HG03432 (cell line): ENCODE measurements at regions not wholly inside any gene's neighbourhood (a gene's known extent, or its start where the extent isn't known, plus 50 kb on each side); places are given as distances from the start of the nearest gene placed in this dataset.
"Not testable (repeated sequence)": the region's sequence is repeated elsewhere in the genome, so short reads cannot be mapped to it uniquely, and the experiment has no call there.

ENCODE experiments used
- ATAC-seq: cut with Tn5 transposase; IDR thresholded peaks from one replicate; pipeline ENCODE4 v1.9.1; 2021; ENCODE audit warnings: mild to moderate bottlenecking, moderate library complexity; ENCODE audit not compliant: unreplicated experiment

- no peak for ATAC-seq
Measured at GRCh38 chr2:14454202-14454601, 178.3 kb upstream of the LRATD1 start.

GRCh38 chr2:14459786-14460325 is 172.7 kb upstream of the LRATD1 start:
- no peak for ATAC-seq

DNA sequence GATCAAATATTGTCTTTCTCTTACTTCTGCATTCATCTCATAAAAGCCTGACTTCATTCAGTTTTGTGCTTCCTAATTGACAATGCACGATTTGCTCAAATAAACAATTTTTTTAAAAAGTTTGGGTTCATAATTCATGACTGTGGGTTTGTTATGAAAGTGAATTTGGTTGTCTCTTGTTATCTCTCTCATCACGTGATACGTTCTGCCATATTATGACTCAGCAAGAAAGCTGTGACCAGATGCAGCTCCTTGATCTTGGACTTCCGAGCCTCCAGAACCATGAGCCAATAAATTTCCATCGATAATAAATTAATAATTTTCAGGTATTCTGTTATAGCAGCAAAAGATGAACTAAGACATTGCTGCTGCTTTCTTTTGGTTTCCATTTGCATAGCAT is 156.5 kb upstream of the LRATD1 start:
- ATAC-seq, result no peak

GRCh38 chr2:14479486-14479885 is 153.0 kb upstream of the LRATD1 start:
- ATAC-seq, result no peak

DNA sequence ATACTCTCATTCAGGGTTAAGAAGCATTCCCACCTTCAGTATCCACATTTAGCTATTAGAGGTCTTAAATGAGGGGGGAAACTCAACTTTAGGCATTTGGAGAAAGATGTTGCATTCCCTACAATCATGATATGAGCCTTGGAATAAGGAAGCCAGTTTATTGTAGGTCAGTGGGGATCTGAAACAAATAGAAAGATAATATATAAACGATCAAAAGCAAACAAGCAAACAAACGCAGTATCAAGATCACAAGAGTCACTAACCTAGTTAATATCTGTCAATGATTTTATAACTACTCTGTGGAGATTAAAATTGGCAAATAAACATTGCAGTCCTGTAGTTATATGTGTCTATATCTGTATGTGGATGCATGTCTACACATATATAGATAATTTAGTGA is 152.4 kb upstream of the LRATD1 start:
- ATAC-seq, result no peak

- ATAC-seq, result no peak
Measured at GRCh38 chr2:14480906-14481305, 151.6 kb upstream of the LRATD1 start.

- ATAC-seq, result no peak
Measured at GRCh38 chr2:14492920-14493503, 139.5 kb upstream of the LRATD1 start.

DNA sequence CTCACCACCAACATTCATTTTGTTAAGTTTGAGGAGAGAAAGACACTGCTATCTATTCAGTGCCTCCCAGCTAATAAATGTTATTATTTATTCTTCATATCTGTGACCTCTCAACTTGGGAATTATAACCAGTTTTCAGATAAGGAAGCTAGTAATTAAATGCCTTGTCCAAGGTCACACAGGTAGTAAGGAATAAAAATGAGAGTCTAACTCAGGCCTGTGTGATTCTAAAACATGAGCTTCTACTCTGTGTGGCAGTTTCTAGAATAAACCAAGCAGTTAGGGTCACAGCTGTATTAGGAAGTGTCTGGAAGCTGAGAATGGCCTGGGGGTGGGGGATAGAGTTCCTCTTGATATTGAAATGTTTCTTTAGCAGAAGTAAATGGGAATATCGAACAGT is 137.8 kb upstream of the LRATD1 start:
- ATAC-seq, result no peak

DNA sequence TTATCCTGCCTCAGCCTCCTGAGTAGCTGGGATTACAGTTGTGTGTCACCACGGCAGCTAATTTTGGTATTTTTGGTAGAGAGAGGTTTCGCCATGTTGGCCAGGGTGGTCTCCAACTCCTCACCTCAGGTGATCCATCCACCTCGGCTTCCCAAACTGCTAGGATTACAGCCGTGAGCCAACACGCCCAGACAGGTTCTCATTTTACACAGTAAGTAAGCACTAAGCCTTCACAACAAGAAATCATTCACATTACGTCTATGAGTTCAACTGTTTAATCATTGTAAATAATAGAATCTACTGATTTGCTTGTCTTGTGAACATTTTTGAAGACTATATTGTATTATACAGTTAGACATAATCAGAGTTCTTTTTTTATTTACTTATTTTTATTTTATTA is 131.5 kb upstream of the LRATD1 start:
- ATAC-seq, result no peak

GRCh38 chr2:14506955-14507354 is 125.6 kb upstream of the LRATD1 start:
- ATAC-seq, result not testable (repeated sequence)

- no peak for ATAC-seq
Measured at GRCh38 chr2:14511541-14511940, 121.0 kb upstream of the LRATD1 start.

DNA sequence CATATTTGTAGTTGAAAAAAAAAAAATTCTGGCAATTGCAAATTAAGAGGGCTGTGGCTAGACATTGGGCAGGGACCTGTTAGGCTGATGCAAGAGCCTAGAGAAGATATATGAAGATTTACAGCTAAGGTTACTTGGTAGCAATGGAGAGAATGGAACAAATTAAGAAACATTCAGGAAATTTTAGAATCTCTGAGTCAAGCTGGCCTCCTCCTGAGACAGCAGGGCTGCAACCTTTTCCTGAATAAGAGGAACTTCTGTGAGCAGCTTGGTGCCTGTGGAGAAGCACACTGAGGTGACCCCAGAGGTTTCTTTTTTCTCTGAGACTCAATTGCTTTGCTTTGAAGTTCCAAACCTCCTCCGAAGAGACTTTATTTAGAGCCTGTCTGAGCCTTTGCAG is 118.6 kb upstream of the LRATD1 start:
- ATAC-seq, result no peak

- peak; percentile 66 for ATAC-seq
Measured at GRCh38 chr2:14516844-14517243, 115.7 kb upstream of the LRATD1 start.

DNA sequence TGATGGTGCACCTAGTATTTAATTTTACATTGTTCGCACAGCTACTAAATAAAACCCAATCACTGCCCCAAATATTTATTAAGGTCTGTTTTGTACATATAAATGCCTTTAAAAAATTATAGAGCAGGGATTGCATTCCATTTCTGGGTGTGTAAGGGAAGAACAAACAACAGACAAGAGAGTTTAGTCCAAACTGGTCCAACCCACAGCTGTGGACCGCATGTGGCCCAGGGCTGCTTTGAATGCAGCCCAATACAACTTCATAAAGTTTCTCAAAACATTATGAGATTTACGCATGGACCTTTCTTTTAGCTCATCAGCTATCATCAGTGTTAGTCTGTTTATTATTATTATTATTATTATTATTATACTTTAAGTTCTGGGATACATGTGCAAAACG is 114.8 kb upstream of the LRATD1 start:
- ATAC-seq, result no peak

DNA sequence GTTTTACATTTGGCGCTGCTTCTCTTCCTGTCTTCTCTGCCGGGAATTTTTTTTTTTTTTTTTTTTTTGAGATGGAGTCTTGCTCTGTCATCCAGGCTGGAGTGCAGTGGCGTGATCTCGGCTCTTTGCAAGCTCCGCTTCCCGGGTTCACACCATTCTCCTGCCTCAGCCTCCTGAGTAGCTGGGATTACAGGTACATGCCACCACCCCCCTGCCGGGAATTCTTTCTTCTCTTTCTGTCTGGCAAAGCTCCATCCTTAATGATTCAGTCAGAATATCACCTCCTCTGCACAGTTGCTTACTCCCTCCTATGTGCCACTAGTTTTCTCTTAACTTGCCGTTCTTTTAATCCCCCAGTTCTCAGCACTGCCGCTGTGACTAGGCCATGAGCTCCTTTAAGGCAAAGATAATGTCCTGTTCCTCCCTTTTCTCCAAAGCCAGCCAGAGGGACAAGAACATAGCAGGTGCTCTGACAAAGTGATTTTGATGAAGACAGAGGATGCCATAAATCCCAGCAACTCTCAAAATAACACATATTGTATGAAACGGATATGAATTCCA is 112.1 kb upstream of the LRATD1 start:
- no peak for ATAC-seq

DNA sequence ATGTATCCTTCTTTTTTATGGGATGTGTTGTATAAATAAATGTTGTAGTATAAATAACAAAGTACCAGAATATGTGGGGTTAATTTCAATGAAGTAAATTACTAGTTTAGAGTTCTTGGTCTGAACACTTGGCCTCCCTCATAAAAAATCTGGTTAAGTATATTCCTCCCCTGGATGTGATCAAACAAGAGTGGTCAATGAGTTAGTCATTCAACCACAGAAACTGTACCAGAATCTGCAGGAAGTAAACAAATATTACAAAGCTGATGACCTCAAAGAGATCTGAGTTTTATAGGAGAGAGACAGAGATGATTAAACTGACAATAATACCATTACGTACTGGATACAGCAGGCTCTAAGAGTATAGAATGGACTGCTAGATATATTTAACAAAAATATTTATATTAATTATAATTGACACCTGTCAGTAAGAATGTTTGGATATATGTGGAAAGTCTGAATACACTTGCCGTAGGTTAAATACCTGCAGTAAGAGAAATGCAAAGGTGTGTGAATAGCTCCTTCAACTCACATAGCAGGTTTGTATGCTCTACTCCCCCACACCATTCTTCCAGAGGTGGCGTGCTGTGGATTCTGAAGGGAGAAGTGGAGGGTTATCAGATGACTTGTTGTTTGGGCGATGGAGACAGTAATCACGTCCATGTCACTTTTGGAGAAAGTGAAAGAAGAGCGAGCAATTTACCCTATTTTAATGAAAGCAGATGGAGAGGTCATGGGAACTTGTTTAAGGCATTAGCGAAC is 108.3 kb upstream of the LRATD1 start:
- ATAC-seq, result no peak

DNA sequence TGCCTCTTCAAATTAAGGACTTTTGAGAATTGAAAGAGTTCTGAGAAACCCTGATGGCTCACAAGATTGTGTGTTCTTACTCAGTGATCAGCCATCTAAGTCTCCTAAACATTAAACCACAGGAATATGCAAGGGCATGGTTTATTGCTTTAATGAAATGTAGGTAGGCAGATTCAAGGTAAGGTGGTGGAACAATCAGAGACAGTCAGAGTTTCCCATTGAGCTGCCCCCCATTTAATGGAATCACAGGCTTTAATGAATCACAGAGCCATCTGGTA is 107.8 kb upstream of the LRATD1 start:
- no peak for ATAC-seq

DNA sequence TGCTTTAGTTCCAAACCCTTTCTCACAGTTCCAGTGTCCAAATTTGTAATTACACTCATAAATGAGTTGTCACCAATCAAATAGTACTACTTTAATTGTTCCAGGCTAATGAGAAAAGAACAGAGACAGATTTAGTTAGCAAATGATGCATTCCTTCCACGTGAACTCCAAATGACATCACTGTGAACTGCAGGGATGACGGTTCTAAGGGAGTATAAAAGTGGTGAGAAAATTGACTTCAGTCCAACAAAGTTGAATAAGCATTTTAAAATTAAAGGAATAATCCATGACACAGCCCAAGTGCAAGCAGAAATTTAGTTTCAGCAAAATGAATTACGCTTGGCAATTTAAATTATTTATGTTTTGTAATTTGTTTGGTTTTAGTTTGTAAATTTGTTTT is 102.0 kb upstream of the LRATD1 start:
- ATAC-seq, result no peak

- no peak for ATAC-seq
Measured at GRCh38 chr2:14533131-14533757, 99.3 kb upstream of the LRATD1 start.

DNA sequence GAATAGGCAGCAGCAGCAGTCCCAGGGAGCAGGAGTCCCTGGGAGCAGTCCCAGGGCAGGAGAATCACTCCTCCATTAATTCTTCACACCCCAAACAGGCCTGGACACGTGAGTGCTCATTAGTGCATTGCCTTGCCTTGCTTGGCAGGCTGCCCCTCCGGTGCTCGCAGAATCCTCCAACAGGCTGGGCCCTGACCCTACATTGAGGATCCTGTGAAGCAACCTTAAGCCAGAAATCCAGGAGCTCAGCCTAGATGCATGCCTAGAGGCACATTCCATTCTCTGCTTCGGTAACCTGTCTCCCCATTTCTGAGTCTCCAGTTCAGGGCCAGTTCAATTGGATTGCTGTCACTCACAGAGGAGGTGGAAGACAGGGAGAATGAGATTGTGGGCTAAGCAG is 97.4 kb upstream of the LRATD1 start:
- no peak for ATAC-seq

DNA sequence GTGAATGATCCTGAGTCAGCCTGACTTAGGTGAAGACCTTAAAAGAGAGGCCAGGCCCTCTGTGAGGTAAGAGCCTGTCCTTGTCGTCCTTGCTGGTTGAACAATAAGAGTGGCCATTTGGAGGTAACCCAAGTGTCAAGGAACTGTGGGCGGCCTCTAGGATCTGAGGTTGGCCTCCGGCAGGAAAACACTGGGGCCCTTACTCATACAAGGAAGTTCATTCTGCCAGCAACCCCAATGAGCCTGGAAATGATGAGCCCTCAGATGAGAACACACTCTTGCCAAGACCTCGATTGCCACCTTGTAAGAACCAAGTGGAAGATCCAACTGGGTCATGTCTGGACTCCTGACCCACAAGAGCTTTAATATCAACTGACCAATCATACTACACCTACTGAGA is 95.5 kb upstream of the LRATD1 start:
- ATAC-seq, result no peak

- ATAC-seq, result peak; percentile 44
Measured at GRCh38 chr2:14540015-14540414, 92.5 kb upstream of the LRATD1 start.
